ENCODE measurements at regions not wholly inside any gene's neighbourhood (a gene's known extent, or its start where the extent isn't known, plus 50 kb on each side); places are given as distances from the start of the nearest gene placed in this dataset.
"Not testable (repeated sequence)": the region's sequence is repeated elsewhere in the genome, so short reads cannot be mapped to it uniquely, and the experiment has no call there.

GRCh38 chr13:109275852-109276251 lies 510.5 kb downstream of the IRS2 start:
- DNase-seq (ENCODE audit: low spot score), result peak; percentile 9

DNA sequence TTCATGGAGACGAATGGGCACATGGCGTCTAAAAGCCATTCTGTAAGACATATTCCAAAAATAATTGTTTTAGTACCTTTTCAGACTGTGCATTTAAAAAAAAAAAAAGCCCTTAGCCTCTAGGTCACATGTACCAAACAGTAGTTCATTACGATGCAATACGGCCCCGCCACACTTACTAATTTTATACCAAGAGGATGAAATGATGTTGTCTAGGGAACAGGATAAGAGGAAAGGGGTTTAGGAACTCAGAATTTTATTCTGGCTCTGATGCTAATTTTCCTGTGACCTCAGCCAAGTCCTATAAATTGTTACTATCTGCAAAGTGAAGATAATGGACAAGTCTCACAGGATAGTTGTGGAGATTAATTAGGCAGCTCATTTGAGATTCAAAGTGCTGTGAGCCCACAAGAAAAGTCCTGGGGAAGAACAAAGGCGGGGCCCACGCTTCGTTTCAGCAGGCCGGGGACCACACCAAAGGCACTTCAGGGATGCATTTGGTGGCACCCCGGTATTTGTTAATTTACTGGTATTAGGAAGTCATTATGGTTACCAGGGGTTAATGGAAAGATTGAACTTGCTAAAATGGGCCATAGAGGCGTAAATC lies 511.1 kb downstream of the IRS2 start:
- DNase-seq (ENCODE audit: low spot score), result no peak

GRCh38 chr13:109274188-109274821 lies 512.1 kb downstream of the IRS2 start:
- no peak for DNase-seq (ENCODE audit: low spot score)

DNA sequence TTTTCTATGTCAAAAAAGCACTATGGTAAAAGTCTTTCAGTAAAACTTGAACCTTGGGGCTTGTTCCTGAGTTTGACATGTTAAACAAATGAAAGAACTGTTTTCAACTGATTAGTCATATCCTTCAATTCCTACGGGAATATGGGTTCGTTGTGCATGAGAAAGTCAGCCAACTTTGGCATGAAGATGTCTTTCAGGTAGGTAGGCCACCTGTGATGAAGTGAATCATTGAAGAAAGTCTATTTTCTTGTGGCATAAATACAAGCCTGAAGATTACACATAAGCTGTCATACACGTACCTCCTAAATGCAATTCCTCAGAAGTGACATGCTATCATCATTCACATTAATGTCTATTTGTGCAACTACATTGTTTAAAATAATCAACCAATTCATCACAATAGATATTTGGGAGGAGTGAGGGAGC lies 513.0 kb downstream of the IRS2 start:
- DNase-seq (ENCODE audit: low spot score), result no peak

DNA sequence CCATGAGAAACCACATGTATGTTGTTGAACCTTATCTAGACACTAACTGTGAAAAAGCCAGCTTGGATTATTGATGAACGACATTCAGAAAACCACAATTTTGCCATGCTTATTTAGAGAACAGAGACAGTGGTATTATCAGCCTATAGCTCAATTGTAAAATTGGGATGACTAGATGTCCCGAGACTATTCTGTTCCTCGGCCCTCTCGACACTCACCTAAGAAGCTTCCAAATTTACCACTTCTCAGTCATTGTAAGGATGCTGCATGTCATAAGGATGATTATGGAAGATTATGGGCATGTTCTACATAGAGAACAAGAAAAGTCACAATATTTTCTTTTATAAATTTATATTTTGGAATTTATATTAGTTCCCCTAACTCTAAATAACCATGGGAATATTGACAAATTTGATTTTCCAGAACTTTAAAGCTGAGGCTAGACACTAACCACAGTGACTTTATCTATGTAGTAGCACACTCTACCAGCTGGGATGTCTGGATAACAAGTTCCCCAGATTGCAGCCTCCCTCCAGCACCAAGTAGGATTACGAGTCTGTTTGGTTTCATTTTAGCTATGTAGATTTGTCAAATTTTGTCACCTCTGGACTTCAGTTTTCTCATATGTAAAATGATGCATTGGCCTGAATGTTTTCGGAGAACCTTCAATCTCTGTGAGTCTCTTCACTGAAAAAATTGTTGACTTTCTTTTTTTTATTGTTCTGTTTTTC lies 513.6 kb downstream of the IRS2 start:
- no peak for DNase-seq (ENCODE audit: low spot score)

GRCh38 chr13:109271555-109272541 lies 514.5 kb downstream of the IRS2 start:
- DNase-seq (ENCODE audit: low spot score), result no peak

- DNase-seq (ENCODE audit: low spot score), result no peak
Observed at GRCh38 chr13:109271061-109271460, 515.3 kb downstream of the IRS2 start.

- DNase-seq (ENCODE audit: low spot score), result not testable (repeated sequence)
Observed at GRCh38 chr13:109269381-109269780, 517.0 kb downstream of the IRS2 start.

- not testable (repeated sequence) for DNase-seq (ENCODE audit: low spot score)
Observed at GRCh38 chr13:109268492-109268891, 517.9 kb downstream of the IRS2 start.

DNA sequence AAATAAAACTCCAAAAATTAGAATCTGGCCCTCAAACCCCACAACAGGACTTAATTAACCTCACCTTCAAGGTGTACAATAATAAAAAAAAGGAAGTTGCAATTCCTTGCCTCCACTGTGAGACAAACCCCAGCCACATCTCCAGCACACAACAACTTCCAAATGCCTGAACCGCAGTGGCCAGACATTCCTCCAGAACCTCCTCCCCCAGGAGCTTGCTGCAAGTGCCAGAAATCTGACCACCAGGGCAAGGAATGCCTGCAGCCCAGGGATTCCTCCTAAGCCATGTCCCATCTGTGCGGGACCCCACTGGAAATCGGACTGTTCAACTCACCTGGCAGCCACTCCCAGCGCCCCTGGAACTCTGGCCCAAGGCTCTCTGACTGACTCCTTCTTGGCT lies 519.0 kb downstream of the IRS2 start:
- DNase-seq (ENCODE audit: low spot score), result not testable (repeated sequence)

DNA sequence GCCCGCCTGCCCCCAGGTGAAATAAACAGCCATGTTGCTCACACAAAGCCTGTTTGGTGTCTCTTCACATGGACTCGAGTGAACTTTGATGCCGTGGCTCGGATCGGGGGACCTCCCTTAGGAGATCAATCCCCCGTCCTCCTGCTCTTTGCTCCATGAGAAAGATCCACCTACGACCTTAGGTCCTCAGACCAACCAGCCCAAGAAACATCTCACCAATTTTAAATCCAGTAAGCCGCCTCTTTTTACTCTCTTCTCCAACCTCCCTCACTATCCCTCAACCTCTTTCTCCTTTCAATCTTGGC lies 521.0 kb downstream of the IRS2 start:
- not testable (repeated sequence) for DNase-seq (ENCODE audit: low spot score)

- DNase-seq (ENCODE audit: low spot score), result not testable (repeated sequence)
Observed at GRCh38 chr13:109264603-109265437, 521.6 kb downstream of the IRS2 start.

- DNase-seq (ENCODE audit: low spot score), result not testable (repeated sequence)
Observed at GRCh38 chr13:109257761-109258157, 528.6 kb downstream of the IRS2 start.
